H1 (cell line): ENCODE measurements at regions not wholly inside any gene's neighbourhood (a gene's known extent, or its start where the extent isn't known, plus 50 kb on each side); places are given as distances from the start of the nearest gene placed in this dataset.

ENCODE experiments used
- CTBP2 ChIP-seq: IDR thresholded peaks from 2 replicates; pipeline ENCODE4 v1.7.0; 2011; ENCODE audit warnings: borderline replicate concordance, mild to moderate bottlenecking, moderate library complexity, mixed read lengths, low read length; ENCODE audit not compliant: insufficient read depth, insufficient read length
- E2F6 ChIP-seq: IDR thresholded peaks from 2 replicates; pipeline ENCODE4 v1.6.1; 2012; ENCODE audit warnings: inconsistent platforms
- RAD21 ChIP-seq, 2 experiments: IDR thresholded peaks in 1 of 2; conservative IDR thresholded peaks in 1 of 2; 2 replicates each; pipeline ENCODE4 v1.6.1; 2011; ENCODE audit warnings: low read depth in 2 of 2, low read length in 2 of 2, improper control_type of control experiment in 1 of 2, inconsistent platforms in 1 of 2, mild to moderate bottlenecking in 1 of 2, moderate library complexity in 1 of 2
- TBP ChIP-seq: IDR thresholded peaks from 2 replicates; pipeline ENCODE4 v1.6.1; 2011; ENCODE audit warnings: low read depth, low read length, improper control_type of control experiment
- TEAD4 ChIP-seq: IDR thresholded peaks from 2 replicates; pipeline ENCODE4 v1.6.1; 2012; ENCODE audit warnings: low read depth, low read length, inconsistent platforms, mixed read lengths

- TF ChIP-seq E2F6 = no peak
- no peak for TF ChIP-seq TEAD4
- peak; percentile 94 to 97 for TF ChIP-seq RAD21 (IDR thresholded peaks at IDR 0.05 in 1 of 2, conservative IDR thresholded peaks at IDR 0.05 in 1 of 2; ENCODE audit: low read depth in 2 of 2, low read length in 2 of 2)
- no peak for TF ChIP-seq CTBP2
- no peak for TF ChIP-seq TBP
These were observed 432.7 kb upstream of the ASIC2 start (continued) for GRCh38 chr17:33725675-33726271.
